AG09309 (cell line): ENCODE measurements at regions not wholly inside any gene's neighbourhood (a gene's known extent, or its start where the extent isn't known, plus 50 kb on each side); places are given as distances from the start of the nearest gene placed in this dataset.

Experiments
- DNase-seq: peaks from one replicate; pipeline ENCODE4 v3.0.0-alpha.2; 2010; ENCODE audit warnings: low read depth
- H3K4me3 ChIP-seq: 2 replicates; pipeline ENCODE4 v1.5.1; 2011; ENCODE audit warnings: mild to moderate bottlenecking, low read depth, low read length, moderate library complexity; ENCODE audit not compliant: control insufficient read depth
- CTCF ChIP-seq: IDR thresholded peaks from 2 replicates; pipeline ENCODE4 v1.5.1; 2011; ENCODE audit warnings: mild to moderate bottlenecking, low read depth, low read length, inconsistent platforms; ENCODE audit not compliant: insufficient read depth, control insufficient read depth; ENCODE audit errors: missing control alignments

DNA sequence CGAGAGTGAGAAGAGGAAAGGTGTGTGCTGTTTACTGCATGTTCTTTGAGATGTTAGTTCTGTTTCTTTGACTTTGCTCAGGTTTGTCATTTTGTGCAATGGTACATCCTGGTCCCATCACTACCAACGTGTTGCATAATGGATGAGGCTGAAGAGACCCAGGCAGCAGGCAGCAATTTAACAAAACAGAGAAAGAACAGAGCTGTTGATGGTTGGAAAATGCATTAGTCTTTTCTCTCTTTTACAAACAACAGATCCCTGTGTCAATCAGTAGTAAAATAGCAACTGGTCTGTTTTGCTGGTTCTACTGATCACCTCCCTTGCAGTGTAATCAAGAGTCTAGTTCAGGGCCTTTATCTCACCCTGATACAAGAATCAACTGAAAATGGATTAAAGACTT, 64.8 kb upstream of the LIMCH1 start:
- no peak for TF ChIP-seq CTCF
- H3K4me3 ChIP-seq, result no peak overlapping the region
- DNase-seq, result no peak

DNA sequence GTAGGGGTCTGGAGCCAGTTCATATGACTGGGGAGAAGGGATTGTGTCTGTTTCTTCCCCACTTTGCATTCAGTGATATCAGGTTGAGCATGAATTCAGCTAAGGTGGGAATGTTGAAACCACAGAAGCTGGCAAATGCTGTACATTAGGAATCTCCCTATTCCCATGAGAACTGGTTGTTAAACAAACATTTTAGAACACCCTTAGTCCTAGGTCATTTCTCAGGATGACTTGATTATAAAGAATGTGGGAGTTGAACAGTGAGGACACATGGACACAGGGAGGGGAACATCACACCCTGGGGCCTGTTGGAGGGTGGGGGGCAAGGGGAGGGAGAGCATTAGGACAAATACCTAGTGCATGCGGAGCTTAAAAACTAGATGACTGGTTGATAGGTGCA, 62.6 kb upstream of the LIMCH1 start:
- no peak for DNase-seq

GRCh38 chr4:41476310-41476885, 61.6 kb upstream of the LIMCH1 start:
- DNase-seq, result no peak
- no peak overlapping the region for H3K4me3 ChIP-seq
- TF ChIP-seq CTCF, result no peak

More for the DNA sequence above, 62.6 kb upstream of the LIMCH1 start:
- H3K4me3 ChIP-seq, result no peak overlapping the region
- TF ChIP-seq CTCF, result no peak

DNA sequence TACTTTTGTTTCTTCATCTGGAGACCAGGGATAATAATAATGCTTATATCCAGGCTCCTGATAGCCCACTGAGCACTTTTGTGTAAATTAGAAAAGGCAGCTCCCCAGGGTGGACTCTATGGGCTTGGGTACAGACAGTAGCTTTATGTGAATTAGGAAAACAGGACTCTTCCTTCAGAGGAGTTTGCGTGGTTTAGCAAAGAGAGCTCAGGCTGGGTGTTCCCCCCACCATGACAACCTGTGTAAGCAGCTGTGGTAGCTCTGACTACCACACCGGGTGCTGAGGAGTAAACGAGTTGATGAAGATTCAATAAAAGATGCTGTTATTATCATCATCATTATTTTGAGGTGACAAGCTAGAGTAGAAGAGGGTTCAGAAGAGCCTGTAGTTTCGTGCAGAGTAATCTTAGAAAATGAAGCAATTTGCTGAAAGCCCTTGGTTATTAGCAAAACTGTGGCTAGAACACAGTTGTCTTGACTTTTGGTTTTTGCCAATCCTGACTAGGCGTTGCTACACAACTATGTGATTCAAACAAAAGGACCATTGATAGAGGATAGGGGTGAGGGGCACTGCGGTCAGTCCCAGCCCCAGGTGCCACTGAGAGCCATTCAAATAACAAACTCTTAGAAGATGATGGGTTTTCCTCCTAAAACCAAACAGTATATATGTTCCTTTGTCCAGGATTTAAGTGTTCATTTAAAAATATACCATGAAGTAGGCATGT, 60.6 kb upstream of the LIMCH1 start:
- no peak overlapping the region for H3K4me3 ChIP-seq
- DNase-seq, result no peak
- no peak for TF ChIP-seq CTCF

DNA sequence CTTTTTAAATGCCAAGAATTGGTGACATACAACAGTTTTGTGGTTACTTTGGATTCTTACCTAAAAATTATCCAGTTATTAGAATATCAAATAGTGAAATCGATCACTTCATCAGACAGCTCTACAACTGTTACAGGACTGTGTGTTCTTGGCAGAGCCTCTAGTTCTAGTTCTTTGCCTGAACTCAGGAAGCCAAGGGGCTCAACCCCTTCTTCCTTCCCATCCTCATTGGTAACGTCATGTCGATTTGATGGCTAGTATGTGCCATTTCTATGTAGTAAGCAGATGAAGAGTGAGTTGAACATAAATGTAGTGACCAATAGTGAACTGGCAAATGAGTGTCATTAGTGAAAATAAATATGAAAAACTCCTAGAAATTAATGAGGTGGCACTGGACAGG, 59.4 kb upstream of the LIMCH1 start:
- no peak for DNase-seq
- H3K4me3 ChIP-seq, result no peak overlapping the region
- no peak for TF ChIP-seq CTCF

GRCh38 chr4:41480896-41481311, 57.1 kb upstream of the LIMCH1 start:
- DNase-seq, result no peak
- H3K4me3 ChIP-seq, result no peak overlapping the region
- TF ChIP-seq CTCF, result no peak
